Adipocyte (in vitro differentiated cells): ENCODE measurements at regions not wholly inside any gene's neighbourhood (a gene's known extent, or its start where the extent isn't known, plus 50 kb on each side); places are given as distances from the start of the nearest gene placed in this dataset.
A peak's percentile ranks its signal among the peaks of the same experiment; 100 is the strongest.
"Not testable (repeated sequence)": the region's sequence is repeated elsewhere in the genome, so short reads cannot be mapped to it uniquely, and the experiment has no call there.

Source experiments
- DNase-seq: peaks from one replicate; pipeline ENCODE4 v3.0.0-alpha.2; 2015; ENCODE audit warnings: low read depth
- H3K27me3 ChIP-seq: replicated peaks from 2 replicates; pipeline ENCODE4 v1.7.0; 2013; ENCODE audit warnings: mild to moderate bottlenecking, low read length, moderate library complexity; ENCODE audit not compliant: control insufficient read depth, insufficient read depth
- H3K36me3 ChIP-seq: 2 replicates; pipeline ENCODE4 v1.7.0; 2013; ENCODE audit warnings: low read length, mild to moderate bottlenecking, moderate library complexity; ENCODE audit not compliant: control insufficient read depth, insufficient read depth, severe bottlenecking
- H3K4me1 ChIP-seq: 2 replicates; pipeline ENCODE4 v1.7.0; 2013; ENCODE audit warnings: mild to moderate bottlenecking, low read length, moderate library complexity; ENCODE audit not compliant: control insufficient read depth, insufficient read depth
- H3K4me3 ChIP-seq: 2 replicates; pipeline ENCODE4 v1.7.0; 2013; ENCODE audit warnings: mild to moderate bottlenecking, low read length, moderate library complexity
- H3K9ac ChIP-seq: 2 replicates; pipeline ENCODE4 v1.7.0; 2013; ENCODE audit warnings: mild to moderate bottlenecking, low read length, moderate library complexity
- H3K9me3 ChIP-seq: 2 replicates; pipeline ENCODE4 v1.7.0; 2013; ENCODE audit warnings: mild to moderate bottlenecking, low read length, moderate library complexity; ENCODE audit not compliant: control insufficient read depth

- DNase-seq: no peak
- no peaks in the 10 kb centered on the region for H3K27me3 ChIP-seq
- H3K4me1 ChIP-seq: no peaks in the 10 kb centered on the region
- H3K4me3 ChIP-seq: no peak overlapping the region
- no peaks in the 10 kb centered on the region for H3K9me3 ChIP-seq
- no peak overlapping the region for H3K9ac ChIP-seq
- H3K36me3 ChIP-seq: no peaks in the 10 kb centered on the region
Observed at GRCh38 chr6:103826209-103826608, 1033.5 kb downstream of the HACE1 start.

GRCh38 chr6:103820148-103820547 is 1039.6 kb downstream of the HACE1 start:
- H3K4me3 ChIP-seq: no peak overlapping the region

DNA sequence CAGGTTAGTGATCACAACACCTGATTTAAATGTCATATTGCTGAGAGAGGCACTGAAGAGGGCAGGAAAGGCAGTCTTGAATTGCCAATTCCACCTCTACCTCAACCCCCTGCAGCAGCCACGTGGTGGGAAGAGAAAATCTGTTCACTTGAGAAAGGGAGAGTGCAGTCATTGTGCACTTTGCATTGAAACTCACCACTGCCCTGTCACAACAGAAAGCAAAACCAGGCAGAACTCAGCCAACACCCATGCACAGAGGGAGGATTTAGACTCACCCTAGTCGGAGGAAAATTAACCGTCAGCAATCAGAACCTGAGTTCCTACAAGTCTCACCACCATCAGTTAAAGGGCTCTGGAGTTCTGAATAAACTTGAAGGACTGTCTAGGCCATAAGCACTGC is 1040.2 kb downstream of the HACE1 start:
- Histone ChIP-seq H3K4me3 (no peak overlapping the region), H3K9ac (no peak overlapping the region), H3K9me3 (no peaks in the 10 kb centered on the region), H3K36me3 (no peaks in the 10 kb centered on the region), H3K27me3 (no peaks in the 10 kb centered on the region), H3K4me1 (no peaks in the 10 kb centered on the region)
- no peak for DNase-seq

More at GRCh38 chr6:103820148-103820547, 1039.6 kb downstream of the HACE1 start:
- H3K9ac ChIP-seq: no peak overlapping the region
- no peak for DNase-seq
- no peaks in the 10 kb centered on the region for H3K9me3 ChIP-seq
- H3K4me1 ChIP-seq: no peaks in the 10 kb centered on the region
- no peaks in the 10 kb centered on the region for H3K36me3 ChIP-seq
- no peaks in the 10 kb centered on the region for H3K27me3 ChIP-seq

DNA sequence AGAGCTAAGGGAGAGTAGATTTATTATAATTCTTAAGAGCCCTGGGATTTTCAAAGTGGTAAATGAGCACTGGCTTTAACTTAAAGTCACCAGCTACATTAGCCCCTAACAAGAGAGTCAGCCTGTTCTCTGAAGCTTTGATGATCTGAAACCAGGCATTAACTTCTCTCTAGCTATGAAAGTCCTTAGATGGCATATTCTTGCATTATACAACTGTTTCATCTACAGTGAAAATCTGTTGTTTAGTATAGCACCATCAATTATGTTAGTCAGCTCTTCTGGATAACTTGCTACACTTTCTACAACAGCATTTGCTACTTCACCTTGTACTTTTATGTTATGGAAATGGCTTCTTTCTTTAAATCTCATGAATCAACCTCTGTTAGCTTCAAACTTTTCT is 1046.7 kb downstream of the HACE1 start:
- Histone ChIP-seq H3K36me3 (no peaks in the 10 kb centered on the region), H3K4me3 (no peak overlapping the region), H3K9me3 (no peaks in the 10 kb centered on the region), H3K4me1 (no peaks in the 10 kb centered on the region), H3K27me3 (no peaks in the 10 kb centered on the region), H3K9ac (no peak overlapping the region)
- DNase-seq: no peak

DNA sequence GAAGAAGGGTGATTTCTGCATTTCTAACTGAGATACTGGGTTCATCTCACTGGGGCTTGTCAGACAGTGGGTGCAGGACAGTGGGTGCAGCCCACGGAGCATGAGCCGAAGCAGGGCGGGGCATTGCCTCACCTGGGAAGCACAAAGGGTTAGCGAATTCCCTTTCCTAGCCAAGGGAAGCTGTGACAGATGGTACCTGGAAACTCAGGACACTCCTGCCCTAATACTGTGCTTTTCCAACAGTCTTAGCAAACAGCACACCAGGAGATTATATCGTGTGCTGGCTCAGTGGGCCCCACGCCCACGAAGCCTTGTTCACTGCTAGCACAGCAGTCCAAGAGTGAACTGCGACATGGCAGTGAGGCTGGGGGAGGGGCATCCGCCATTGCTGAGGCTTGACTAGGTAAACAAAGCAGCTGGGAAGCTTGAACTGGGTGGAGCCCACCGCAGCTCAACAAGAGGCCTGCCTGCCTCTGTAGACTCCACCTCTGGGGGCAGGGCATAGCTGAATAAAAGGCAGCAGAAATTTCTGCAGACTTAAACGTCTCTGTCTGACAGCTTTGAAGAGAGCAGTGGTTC is 1057.7 kb downstream of the HACE1 start:
- H3K4me1 ChIP-seq, H3K9ac ChIP-seq, H3K9me3 ChIP-seq, H3K36me3 ChIP-seq, H3K4me3 ChIP-seq, H3K27me3 ChIP-seq, DNase-seq: not testable (repeated sequence)

- no peak for DNase-seq
- H3K4me1 ChIP-seq: no peaks in the 10 kb centered on the region
- no peaks in the 10 kb centered on the region for H3K27me3 ChIP-seq
- no peaks in the 10 kb centered on the region for H3K9me3 ChIP-seq
- no peak overlapping the region for H3K4me3 ChIP-seq
- H3K36me3 ChIP-seq: no peaks in the 10 kb centered on the region
- no peak overlapping the region for H3K9ac ChIP-seq
Observed at GRCh38 chr6:103799971-103800670, 1059.6 kb downstream of the HACE1 start.

DNA sequence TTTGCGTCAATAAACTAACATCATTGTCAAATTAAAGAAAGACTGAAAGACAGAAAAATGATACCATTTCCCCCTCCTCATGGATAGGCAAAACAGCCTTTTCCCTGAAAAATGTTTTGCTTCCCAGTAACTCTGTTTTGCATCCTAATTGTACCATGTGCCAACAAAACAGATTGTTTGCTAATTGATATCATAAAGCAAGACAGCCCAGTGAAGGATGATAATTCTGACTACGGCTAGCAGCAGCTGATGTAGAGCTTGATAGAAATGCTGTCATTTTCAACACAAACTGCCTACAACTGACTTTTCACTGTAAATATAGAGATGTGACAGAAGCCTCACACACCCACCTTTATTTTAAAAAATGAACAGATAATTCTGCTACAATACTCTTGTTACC is 1061.6 kb downstream of the HACE1 start:
- no peaks in the 10 kb centered on the region for H3K4me1 ChIP-seq
- no peaks in the 10 kb centered on the region for H3K36me3 ChIP-seq
- no peak overlapping the region for H3K9ac ChIP-seq
- H3K27me3 ChIP-seq: no peaks in the 10 kb centered on the region
- no peak overlapping the region for H3K4me3 ChIP-seq
- H3K9me3 ChIP-seq: no peaks in the 10 kb centered on the region
- no peak for DNase-seq

- no peaks in the 10 kb centered on the region for H3K36me3 ChIP-seq
- H3K4me1 ChIP-seq: no peaks in the 10 kb centered on the region
- DNase-seq: peak; percentile 16
Observed at GRCh38 chr6:103797738-103798137, 1062.0 kb downstream of the HACE1 start.

DNA sequence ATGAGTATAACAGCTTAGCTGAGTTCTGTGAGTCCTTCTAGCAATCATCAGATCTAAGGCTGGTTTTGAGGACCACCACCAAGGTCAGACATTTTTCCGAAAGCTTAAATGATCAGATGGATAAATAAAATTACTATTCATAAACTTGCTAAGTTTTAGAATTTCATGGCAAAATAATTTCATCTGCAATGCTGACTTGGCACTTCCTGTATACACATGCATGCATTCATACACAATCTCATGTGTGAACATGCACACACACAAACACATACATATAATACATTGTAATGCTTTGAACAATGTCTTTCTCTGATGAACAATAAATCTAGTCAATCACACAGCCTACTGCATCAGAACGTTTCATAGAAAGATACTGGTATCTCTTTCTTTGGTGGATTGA is 1068.3 kb downstream of the HACE1 start:
- no peak overlapping the region for H3K9ac ChIP-seq
- no peaks in the 10 kb centered on the region for H3K27me3 ChIP-seq
- no peaks in the 10 kb centered on the region for H3K4me1 ChIP-seq
- no peaks in the 10 kb centered on the region for H3K36me3 ChIP-seq
- H3K4me3 ChIP-seq: no peak overlapping the region
- DNase-seq: no peak
- H3K9me3 ChIP-seq: no peaks in the 10 kb centered on the region

More at GRCh38 chr6:103797738-103798137, 1062.0 kb downstream of the HACE1 start:
- Histone ChIP-seq H3K9ac (no peak overlapping the region), H3K9me3 (no peaks in the 10 kb centered on the region), H3K4me3 (no peak overlapping the region), H3K27me3 (no peaks in the 10 kb centered on the region)

GRCh38 chr6:103784117-103784516 is 1075.6 kb downstream of the HACE1 start:
- H3K9ac ChIP-seq: no peak overlapping the region
- no peaks in the 10 kb centered on the region for H3K9me3 ChIP-seq
- H3K36me3 ChIP-seq: no peaks in the 10 kb centered on the region
- H3K27me3 ChIP-seq: no peaks in the 10 kb centered on the region
- no peak overlapping the region for H3K4me3 ChIP-seq
- H3K4me1 ChIP-seq: no peaks in the 10 kb centered on the region
- no peak for DNase-seq

DNA sequence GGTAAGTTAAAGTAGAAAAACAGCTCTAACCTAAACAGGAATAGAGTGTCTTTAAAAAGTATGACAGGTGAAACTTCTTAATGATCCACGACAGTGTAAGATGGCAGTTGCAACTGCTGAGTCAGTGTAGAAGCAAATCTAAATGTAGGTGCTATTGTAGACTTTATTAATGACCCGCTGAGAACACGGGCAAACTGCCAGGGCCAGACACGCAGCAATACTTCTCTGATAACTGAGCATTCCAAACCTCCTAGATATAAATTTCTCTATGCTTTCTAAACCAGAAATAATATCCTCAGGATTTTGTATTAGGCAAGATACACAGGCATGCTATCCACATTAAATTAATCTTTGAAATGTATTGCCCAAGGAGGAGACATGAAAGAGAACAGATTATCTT is 1076.4 kb downstream of the HACE1 start:
- no peak for DNase-seq
- H3K27me3 ChIP-seq: no peaks in the 10 kb centered on the region
- H3K36me3 ChIP-seq: no peaks in the 10 kb centered on the region
- no peaks in the 10 kb centered on the region for H3K9me3 ChIP-seq
- no peak overlapping the region for H3K4me3 ChIP-seq
- H3K9ac ChIP-seq: no peak overlapping the region
- H3K4me1 ChIP-seq: no peaks in the 10 kb centered on the region

DNA sequence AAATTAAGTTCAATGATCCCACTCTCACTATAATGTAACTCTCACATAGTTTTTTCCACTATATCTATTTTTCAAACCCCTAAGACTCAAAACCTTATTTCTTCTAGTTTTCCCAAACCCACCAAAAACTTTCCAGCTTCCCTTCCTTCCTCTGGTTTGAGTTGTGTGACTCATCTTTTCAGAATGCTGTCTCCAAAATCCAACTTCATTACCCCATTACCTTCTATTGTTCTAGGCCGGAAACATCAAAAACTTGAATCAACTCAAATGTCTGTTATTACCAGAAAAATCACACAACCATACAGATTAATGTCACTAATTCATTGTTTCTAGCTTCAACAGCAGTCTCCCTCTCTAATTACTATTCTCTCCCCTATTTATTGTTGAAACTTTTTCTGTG is 1090.3 kb downstream of the HACE1 start:
- Histone ChIP-seq H3K27me3 (no peaks in the 10 kb centered on the region), H3K9me3 (no peaks in the 10 kb centered on the region), H3K4me3 (no peak overlapping the region), H3K4me1 (no peaks in the 10 kb centered on the region), H3K9ac (no peak overlapping the region), H3K36me3 (no peaks in the 10 kb centered on the region)
- DNase-seq: no peak
